NCI-H774 (cell line): ENCODE measurements at regions not wholly inside any gene's neighbourhood (a gene's known extent, or its start where the extent isn't known, plus 50 kb on each side); places are given as distances from the start of the nearest gene placed in this dataset.

ENCODE experiments used
- DNase-seq: peaks from one replicate; lab custom pipeline; 2025; lab: John Stamatoyannopoulos, UW

- no peak for DNase-seq
Measured at GRCh38 chr12:65517656-65518210, 239.2 kb downstream of the MSRB3 start.

- DNase-seq = no peak
Measured at GRCh38 chr12:65518771-65519170, 240.3 kb downstream of the MSRB3 start.

GRCh38 chr12:65520658-65521057 lies 242.2 kb downstream of the MSRB3 start:
- DNase-seq = no peak

- DNase-seq = no peak
Measured at GRCh38 chr12:65522956-65523860, 244.7 kb downstream of the MSRB3 start.

GRCh38 chr12:65524666-65525065 lies 246.2 kb downstream of the MSRB3 start:
- DNase-seq = no peak

GRCh38 chr12:65525491-65526141 lies 247.1 kb downstream of the MSRB3 start:
- no peak for DNase-seq

GRCh38 chr12:65526311-65526710 lies 247.8 kb downstream of the MSRB3 start:
- DNase-seq = no peak

GRCh38 chr12:65528127-65528526 lies 249.6 kb downstream of the MSRB3 start:
- no peak for DNase-seq

GRCh38 chr12:65529106-65529505 lies 250.6 kb downstream of the MSRB3 start:
- no peak for DNase-seq

- DNase-seq = no peak
Measured at GRCh38 chr12:65529771-65530435, 251.4 kb downstream of the MSRB3 start.

- DNase-seq = no peak
Measured at GRCh38 chr12:65532162-65532561, 253.7 kb downstream of the MSRB3 start.

- DNase-seq = no peak
Measured at GRCh38 chr12:65532764-65533163, 254.3 kb downstream of the MSRB3 start.

GRCh38 chr12:65533177-65533883 lies 254.8 kb downstream of the MSRB3 start:
- DNase-seq = no peak

- DNase-seq = no peak
Measured at GRCh38 chr12:65534238-65534841, 255.9 kb downstream of the MSRB3 start.

- DNase-seq = no peak
Measured at GRCh38 chr12:65535946-65536345, 257.5 kb downstream of the MSRB3 start.

GRCh38 chr12:65536351-65536750 lies 257.9 kb downstream of the MSRB3 start:
- no peak for DNase-seq

- DNase-seq = no peak
Measured at GRCh38 chr12:65536876-65537681, 258.6 kb downstream of the MSRB3 start.

- no peak for DNase-seq
Measured at GRCh38 chr12:65537978-65538377, 259.5 kb downstream of the MSRB3 start.

GRCh38 chr12:65539023-65539422 lies 260.5 kb downstream of the MSRB3 start:
- DNase-seq = no peak

- DNase-seq = no peak
Measured at GRCh38 chr12:65540140-65540539, 261.7 kb downstream of the MSRB3 start.

GRCh38 chr12:65546528-65546927 lies 268.0 kb downstream of the MSRB3 start:
- no peak for DNase-seq
